Inflammatory macrophage treated with lipopolysaccharide for 4 hours (primary cell): ENCODE measurements at regions not wholly inside any gene's neighbourhood (a gene's known extent, or its start where the extent isn't known, plus 50 kb on each side); places are given as distances from the start of the nearest gene placed in this dataset.
"Not testable (repeated sequence)": the region's sequence is repeated elsewhere in the genome, so short reads cannot be mapped to it uniquely, and the experiment has no call there.

Experiments
- DNase-seq: peaks from one replicate; pipeline ENCODE4 v3.0.0-alpha.2; 2020

DNA sequence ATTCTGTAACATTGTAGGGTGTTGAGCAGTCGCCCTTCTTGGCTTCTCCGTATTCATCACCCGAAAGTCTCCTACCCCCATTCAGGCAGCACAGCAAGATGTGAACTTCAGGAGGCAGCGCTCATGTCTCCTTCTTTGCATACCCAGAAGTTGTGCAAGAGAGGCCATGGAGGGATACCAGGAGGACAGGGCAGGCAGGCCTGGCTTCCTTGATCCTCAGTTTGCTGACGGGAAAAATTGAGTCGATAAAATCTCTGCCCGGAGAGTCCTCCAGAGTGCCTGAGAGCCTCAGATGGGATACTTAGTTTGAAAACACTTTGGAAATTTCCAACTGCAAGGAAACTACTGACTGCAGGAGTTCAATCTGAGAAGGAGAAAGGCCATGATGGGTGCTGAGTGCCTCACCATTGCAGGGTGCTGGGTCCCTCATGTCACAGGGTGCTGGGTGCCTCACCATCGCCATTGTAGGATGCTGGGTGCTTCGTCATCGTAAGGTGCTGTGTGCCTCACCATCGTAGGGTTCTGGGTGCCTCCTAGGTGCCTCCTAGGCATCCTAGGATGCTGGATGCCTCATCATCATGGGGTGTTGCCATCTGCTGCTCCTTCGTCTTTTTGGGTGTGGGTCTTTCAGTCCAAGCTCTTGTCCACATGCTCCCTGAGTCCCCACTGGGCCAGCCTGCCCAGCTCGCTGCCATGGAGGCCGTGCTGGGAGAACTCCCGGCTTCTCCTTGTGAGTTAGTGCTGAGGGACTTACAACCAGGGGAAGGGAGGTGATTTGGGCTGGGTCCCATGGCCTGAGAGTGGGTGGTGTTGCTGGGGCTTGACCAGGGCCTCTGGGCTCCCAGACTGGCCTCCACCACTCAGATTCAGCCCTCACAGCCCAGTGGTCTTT, 162.4 kb downstream of the DDX1 start:
- no peak for DNase-seq

DNA sequence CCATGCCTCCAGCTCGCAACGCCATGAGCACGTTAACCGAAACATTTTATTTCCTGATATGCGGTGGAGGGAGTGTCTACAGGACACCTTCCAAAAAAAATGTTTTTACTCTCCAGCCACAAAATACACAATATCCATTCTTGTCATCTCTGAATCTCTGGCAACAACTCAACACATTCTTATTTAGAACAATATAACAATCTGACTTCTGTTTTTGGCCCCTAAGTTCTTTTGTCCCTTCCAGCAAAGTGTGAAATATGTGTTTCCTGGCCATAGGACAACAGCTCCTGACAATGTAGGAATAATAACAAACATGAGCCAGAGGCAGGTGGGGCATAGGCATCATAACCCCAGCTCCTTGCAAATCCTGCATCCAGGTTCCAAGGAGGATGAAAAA, 163.0 kb downstream of the DDX1 start:
- DNase-seq = no peak

- DNase-seq = no peak
Observed at GRCh38 chr2:15755528-15755927, 163.9 kb downstream of the DDX1 start.

DNA sequence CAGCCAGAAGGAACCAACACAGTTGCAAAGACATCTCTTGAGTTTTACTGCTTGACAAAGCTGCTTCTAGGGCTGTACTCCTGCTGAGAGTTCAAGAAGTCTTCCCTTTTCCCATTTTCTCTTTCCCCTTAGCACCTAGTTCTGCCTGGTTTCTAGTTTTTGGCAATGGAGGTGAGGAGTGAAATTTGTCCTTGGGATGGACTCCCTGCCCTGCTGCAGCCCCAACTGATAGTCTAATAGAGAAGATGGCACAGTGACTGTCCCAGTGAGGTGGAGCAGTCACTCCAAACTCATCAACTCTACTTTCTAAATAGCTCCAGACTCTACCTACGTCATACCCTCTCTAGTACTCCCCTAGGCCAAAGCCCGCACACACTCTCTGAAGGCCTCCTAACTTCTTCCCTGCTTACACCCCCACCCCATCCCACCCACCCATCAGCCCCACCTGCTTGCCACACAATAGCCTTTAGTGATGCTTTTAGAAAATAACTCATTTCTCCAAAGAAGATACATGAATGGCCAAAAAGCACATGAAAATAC, 164.4 kb downstream of the DDX1 start:
- DNase-seq = no peak

DNA sequence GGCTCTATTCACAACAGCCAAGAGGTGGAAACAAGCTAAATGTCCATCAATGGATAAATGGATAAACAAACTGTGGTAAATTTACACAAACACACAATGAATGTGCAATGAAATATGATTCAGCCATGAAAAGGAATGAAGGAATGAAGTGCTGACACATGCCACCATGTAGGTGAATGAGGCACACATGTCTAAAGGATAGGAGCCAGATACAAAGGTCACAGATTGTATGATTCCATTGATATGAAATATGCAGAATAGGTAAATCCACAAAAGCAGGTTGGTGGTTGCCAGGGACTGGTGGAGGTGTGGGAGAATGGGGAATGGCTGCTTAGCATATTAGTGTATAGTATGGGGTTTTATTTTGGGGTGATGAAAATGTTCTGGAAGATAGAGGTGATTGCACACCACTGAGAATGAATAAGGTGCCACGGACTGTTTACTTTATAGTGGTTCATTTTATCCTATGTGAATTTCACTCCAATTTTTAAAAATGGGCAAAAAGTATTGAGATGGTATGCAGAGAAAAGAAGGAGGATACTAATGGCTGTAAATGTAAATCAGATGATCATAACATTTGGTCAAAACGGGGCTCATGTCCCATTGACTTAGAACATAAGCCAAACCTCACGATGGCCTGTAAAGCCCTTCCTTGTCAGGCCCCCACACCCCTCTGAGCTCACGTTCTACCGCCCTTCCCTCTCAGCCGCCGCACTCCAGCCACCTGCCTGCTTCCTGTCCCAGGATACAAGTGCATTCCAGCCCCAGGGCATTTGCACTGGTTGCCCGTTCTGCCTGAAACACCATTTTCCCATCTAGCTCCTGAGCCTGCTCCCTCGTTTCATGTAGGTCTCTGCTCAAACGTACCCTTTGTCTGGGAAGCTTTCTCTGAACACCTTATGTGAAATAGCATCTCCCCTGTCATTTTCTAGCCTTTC, 165.5 kb downstream of the DDX1 start:
- no peak for DNase-seq

DNA sequence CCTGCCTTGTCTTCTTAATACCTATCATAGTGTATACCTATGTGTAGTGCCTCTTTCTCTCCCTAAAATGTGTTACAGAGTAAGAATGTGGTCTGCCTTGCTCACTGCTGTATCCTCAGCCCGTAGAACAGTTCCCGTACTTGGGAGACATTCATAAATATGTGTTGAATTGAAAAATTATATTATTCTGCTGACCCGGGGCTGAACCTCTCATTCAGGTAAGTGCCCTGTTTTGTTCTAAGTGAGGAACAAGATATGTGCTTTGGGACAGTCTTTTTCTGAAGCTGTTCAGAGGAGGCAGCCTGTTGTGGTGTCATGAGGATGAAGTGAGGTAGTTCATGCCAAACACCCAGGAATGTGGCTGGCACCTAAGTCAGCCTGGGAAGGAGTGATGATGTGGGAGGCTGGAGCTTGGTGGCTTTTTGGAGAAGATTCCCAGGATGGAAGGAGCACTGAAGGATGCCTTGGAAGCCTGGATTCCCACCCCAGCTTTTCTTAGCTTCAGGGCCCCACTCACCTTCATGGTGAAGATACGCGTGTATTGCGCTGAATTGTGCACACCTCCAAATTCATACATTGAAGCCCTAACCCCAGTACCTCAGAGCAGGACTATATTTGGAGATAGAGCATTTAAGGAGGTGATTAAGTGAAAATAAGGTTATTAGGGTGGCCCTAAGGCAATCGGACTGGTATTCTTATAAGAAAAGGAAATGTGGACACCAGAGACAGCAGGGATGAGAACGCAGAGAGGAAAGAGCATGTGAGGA, 166.3 kb downstream of the DDX1 start:
- DNase-seq = no peak

- no peak for DNase-seq
Observed at GRCh38 chr2:15758848-15759247, 167.2 kb downstream of the DDX1 start.

DNA sequence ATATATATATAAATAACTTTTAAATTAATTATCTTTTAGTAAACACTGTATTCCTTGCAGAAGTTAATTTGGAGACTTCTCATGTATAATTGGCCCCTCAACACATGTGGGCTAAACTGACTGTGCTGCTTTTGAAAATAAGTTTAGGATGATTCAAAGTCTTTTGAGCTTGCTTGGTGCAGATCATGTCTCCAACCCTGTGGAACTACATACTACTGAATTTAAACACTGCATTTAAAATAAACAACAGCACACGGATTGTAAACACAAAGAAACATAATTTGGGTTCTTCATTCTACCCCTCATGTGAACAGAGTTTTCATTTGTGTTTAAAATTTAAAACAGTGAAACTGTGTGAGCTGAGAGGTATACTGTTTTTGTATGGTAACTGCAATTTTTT, 167.7 kb downstream of the DDX1 start:
- DNase-seq = no peak

DNA sequence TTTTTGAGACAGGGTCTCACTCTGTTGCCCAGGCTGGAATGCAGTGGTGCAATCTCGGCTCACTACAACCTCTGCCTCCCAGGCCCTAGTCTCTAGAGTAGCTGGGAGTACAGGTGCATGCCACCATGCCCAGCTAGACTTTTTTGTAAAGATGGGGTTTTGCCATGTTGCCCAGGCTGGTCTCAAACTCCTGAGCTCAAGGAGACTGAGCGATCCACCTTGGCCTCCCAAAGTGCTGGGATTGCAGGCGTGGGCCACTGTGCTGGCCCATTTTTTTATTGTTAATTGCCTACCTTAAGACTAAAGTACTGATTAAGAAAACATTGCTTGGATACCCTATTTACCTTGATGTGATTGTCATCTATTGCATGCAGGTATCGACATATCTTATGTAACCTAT, 168.1 kb downstream of the DDX1 start:
- DNase-seq = not testable (repeated sequence)

DNA sequence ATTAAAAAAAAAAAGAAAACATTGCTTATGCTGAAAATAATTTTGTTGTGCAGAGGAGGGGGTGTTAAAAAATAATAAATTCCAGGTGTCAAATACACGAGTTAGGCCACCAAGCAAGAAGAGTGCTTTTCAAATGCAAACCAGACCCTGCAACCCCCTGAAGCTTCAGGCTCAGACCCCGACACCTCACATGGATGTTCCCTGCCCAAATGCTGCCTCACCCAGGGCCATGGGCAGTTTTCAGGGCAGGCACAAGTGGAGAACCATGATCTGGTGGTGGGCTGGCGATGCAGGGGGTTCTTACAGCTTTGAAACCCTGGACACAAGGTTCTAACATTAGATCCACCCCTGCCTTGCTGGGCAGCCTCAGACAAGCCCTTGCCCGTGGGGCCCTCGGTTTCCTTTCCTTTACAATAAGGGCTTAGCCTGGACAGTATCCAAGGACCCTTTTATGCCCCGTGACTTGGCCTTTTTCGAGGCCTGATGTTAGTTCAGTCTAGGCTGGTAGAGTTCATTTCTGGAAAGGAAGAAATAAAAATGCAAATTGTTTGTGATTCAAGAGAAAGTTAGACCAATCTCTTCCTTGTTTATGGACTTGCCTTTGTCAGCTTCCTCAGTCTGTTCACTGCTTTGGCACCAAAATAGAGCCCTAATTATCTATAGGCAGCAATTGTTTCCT, 168.7 kb downstream of the DDX1 start:
- DNase-seq = no peak

GRCh38 chr2:15761056-15761455, 169.4 kb downstream of the DDX1 start:
- DNase-seq = no peak

DNA sequence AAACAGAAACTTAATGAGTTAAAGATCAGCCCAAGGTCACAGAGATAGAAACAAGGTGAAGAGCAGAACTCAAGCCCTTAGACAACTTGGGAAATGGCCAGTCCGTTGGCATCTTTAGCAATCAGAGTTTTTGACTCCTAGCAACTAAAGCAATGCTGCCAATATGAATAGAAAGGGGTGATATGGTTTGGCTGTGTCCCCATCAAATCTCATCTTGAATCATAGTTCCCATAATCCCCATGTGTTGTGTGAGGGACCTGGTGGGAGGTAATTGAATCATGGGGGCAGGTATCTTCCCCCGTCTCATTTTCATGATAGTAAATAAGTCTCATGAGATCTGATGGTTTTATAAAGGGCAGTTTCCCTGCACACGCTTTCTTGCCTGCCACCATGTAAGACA, 170.2 kb downstream of the DDX1 start:
- no peak for DNase-seq

DNA sequence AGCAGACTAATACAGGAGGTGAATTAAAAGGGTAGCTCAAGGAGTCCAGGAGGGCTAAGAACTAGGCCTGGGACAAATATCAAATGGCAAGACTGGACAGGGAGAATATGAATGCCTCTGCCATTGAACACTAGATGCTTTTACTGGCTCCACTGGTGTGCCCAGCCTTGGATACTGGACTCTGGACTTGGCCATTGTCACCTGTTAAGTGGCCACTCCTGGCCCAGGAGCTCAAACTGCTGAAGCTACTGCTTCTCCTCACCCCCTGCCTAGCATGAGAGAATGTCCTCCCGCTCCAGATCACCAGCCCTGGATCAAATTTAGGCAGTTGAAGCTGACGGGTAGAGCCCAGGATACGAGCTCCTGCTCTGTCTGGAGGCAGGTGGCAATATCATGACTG, 170.8 kb downstream of the DDX1 start:
- no peak for DNase-seq

- DNase-seq = no peak
Observed at GRCh38 chr2:15763106-15763821, 171.6 kb downstream of the DDX1 start.

DNA sequence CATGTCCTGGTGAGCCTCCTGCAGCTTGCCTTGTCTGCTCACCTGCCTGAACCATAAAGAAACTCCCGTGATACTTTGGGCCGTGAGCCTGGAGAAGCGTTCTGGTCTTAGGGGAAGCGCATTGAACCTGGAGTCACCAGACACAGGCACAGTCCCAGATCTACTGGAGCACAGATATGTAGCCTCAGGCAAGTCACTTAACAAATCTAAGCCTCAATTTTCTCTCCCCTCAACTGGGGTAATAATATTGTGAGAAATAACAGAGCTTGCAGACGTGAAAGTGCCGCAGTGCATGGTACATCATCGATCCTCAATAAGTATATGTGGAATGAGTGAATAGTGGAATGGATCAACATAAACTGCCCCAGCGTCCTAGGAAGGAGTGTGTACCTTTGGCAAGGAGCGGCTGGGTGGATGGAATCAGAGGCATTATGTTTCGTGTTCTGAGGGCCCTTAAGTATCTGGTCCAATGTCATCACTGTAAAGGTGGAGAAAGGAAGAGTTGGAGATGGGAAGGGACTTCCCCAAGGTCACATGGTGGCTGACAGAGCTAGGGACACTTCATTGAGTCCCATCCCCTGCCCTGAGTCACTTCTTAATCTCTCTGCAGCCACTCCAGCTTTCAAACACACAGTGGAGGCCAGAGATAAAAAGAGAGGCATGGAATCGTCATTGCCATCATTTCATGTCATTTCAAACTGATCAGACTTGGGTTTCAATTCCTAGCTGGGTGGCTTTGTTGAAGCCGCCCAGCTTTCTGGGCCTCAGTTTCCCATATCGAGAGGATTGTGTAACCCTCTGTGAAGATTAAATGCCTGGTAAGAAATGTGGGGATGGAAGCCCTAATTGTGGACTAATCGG, 172.4 kb downstream of the DDX1 start:
- no peak for DNase-seq

DNA sequence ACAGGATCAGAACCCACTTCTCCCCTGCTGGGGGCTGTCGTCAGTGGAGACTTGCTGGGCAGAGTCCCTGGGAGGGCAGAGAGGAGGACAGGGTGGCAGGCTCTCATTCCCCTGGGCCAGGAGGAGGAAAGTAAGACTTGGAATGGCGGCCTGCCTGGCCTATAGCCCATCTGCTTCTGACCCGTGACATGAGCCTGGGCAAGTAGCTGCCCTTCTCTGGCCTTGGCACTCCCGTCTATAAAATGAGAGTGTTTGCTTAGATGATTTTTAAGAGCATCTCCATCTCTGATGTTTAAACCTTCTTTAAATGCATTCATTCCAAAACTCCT, 173.0 kb downstream of the DDX1 start:
- DNase-seq = no peak

- no peak for DNase-seq
Observed at GRCh38 chr2:15765211-15765610, 173.5 kb downstream of the DDX1 start.

DNA sequence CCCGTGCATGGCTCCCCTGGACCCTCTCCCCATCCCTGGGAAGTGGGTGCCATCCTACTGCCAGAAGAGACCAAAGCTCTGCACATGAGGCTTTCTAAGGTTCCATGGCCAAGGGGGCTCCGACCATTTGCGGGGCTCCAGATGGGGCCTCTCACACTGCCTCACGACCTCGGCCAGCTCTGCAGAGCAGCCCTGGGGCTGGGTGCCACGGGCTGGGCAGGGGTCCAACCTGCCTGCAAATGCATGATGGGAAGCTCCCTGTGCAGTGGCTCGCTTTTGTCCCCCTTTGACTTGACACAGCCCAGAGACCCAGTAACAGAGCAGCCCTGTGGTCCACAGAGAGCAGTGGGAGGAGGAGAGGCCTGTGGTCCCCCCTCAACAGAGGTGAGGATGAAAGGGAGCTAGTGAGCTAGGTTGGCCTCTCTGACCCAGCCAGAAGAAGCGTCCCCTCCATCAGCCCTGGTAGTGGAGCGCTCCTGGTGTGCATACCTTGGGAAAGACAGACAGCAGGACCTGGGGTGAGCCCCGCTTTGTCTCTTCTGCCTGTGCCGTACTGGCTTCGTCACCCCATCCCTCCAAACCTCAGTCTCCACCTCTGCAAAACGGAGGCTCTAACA, 174.1 kb downstream of the DDX1 start:
- no peak for DNase-seq

DNA sequence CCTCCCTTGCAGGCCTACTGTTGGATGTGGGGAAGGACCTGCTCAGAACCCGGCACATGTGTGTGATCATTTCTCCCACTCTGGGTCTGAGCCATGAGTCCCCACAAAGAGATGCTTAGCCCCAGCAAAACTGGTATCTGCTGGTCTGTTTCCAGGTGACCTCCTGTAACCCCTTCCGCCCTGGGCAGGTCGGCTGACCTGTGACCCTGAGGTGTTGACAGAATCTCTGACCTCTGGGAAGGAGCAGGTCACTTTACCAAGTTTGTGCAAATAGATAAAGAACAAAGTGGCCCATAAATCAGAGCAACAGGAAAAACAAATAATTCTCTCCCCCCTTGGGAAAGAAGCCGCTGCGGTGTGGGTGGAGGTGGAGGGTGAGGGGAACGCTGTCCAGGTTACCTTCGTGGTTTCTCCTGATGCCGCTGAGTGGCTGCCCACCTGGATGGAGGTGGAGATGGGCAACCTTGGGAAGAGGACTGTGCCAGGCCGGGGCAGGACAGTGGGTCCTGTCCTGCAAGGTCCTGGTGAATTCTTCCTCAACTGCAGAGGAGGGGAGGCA, 174.0 kb upstream of the MYCN start:
- no peak for DNase-seq
